Activated T-helper 1 cell treated with anti-CD3 and anti-CD28 coated beads, Interleukin-2, amount 50 U/mL, for 16 hours (primary cell): ENCODE measurements at regions not wholly inside any gene's neighbourhood (a gene's known extent, or its start where the extent isn't known, plus 50 kb on each side); places are given as distances from the start of the nearest gene placed in this dataset.
"Not testable (repeated sequence)": the region's sequence is repeated elsewhere in the genome, so short reads cannot be mapped to it uniquely, and the experiment has no call there.

ENCODE experiments used
- DNase-seq, 2 donors: peaks; one replicate each; pipeline ENCODE4 v3.0.0-alpha.2; 2020; ENCODE audit warnings: low read depth in 1 of 2, low spot score in 1 of 2

DNA sequence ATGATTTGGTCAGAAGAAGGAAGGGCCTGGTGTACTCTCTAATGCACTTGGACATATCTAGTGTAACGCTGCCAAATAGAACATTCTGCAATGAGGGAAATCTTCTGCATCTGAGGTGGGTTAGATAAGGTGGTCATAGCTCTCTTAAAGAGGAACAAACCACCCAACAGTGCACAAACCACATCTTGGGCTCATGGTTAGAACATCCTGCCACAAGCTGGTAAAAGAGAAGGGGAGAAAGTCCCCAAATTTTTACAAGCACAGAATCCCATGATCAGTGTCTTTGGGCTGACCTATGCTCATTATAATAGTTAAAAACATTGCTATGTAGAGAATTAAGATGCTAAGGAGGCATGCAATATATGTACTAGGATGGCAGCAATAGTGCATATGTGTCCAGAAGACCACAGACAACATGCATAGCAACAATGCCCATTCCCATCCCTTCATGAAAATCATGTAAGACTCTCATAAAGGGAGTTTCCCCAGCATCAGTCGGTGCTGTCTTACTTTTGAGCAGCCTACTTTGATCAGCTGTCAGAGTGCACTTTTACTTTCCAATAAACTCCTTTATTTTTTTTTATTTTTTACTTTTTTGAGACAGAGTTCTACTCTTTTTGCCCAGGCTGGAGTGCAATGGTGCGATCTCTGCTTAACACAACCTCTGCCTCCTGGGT is 99.7 kb upstream of the SLC7A11 start:
- no peak for DNase-seq

- DNase-seq = no peak
Measured at GRCh38 chr4:138338840-138339239, 96.7 kb upstream of the SLC7A11 start.

GRCh38 chr4:138338222-138338621 is 96.1 kb upstream of the SLC7A11 start:
- not testable (repeated sequence) for DNase-seq

DNA sequence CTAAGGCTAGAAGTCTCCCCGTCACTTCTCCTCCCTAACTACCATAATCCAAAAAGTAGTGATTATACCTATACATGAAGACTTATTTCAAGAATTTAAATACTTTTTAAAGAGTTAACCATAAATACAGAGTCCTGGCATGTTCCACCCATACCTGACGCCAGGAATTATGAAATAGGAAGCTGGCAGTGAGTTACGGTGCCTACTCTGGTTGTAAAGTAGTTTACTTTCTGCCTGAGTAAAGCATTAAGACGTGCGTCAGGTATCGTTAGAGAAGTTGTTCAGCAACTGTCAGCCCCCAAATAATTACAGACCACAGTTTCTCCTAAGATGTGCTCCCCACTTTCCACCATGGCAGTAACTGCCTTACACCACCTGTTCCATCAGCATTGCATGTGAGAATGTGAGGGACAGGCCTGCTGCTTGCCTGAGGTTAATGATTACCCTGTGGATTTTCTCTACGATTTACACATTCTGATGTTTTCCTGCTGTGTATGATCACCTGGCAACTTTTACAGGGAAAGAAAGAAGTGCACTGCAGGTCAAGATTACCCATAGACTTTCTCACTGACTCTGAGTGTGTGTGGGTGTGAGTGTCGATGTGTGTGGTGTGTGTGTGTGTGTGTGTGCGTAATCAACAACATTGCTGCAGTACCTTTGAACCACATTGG is 92.3 kb upstream of the SLC7A11 start:
- DNase-seq = no peak

DNA sequence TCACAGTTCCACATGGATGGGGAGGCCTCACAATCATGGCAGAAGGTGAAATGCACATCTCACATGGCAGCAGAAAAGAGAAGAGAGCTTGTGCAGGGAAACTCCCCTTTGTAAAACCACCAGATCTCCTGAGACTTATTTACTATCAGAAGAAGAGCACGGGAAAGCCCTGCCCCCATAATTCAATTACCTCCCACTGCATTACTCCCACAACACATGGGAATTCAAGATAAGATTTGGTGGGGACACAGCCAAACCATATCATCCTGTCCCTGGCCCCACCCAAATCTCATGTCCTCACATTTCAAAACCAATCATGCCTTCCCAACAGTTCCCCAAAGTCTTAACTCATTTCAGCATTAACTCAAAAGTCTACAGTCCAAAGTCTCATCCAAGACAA is 90.3 kb upstream of the SLC7A11 start:
- DNase-seq = not testable (repeated sequence)

- DNase-seq = no peak
Measured at GRCh38 chr4:138330531-138330930, 88.4 kb upstream of the SLC7A11 start.

DNA sequence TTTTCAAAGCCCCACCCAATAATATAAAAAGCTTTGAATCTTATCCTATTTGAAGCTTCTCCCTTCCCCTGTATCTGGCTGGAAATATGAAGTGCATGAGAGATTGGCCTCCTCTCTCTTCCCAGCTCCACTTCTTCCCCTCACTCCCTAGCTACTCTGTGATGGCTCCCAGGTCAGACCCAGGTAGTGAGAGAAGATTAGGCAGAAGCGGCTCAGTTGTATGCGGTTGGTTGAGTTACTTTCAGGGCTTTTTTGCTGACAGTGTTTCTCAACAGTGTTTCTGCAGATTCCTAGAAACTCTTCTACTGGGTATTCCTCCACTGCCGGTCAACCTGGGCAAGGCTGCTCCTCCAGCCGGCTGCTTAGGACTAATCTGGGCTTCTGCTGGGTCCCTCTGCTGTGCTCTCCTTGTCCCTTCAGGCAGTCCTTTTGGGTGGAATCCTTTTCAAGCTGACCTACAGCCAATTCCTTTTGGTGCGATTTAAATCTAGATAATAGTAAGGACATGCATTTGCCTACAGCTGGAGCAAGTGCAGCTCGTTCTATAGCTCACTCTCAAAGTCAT is 87.4 kb upstream of the SLC7A11 start:
- no peak for DNase-seq

- no peak for DNase-seq
Measured at GRCh38 chr4:138327338-138327737, 85.2 kb upstream of the SLC7A11 start.

DNA sequence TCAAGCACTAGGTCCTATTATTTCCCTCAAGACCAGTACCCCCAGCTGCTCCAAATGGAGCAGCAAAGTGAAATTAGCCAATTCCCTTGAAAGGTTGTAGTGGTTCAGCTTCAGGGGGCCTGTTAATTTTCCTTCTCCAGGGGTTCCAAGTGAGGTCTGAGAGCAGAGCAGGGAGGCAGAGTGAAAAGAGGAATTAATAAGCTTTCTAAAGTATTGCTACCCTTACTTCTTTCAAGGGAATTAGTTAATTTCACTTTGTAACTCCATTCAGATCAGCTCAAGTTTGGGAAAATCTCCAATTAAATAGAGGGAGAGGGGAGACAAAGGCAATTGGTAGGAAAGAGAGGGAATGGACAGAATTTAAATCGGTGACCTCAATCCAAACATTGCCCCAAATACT is 78.7 kb upstream of the SLC7A11 start:
- no peak for DNase-seq

DNA sequence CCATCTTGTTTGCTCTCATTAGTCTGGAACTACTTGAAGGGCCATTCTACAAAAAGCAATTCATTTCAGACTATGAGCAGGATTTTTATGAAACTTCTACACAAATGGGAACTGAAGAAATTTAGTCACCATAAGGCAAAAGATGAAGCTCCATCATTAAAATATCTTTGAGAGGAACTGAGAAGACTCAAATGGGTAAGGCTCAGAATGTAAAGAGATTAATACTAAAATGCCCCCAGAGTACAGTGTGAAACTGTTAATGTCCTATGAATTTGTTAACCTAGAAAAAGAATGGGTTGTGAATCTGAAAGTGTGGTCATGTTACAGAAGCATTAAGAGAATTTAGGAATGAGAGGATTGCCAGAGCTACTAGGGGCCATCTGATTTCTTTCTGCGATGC is 77.9 kb upstream of the SLC7A11 start:
- no peak for DNase-seq

- DNase-seq = no peak
Measured at GRCh38 chr4:138317175-138317748, 75.1 kb upstream of the SLC7A11 start.

- no peak for DNase-seq
Measured at GRCh38 chr4:138312536-138312911, 70.4 kb upstream of the SLC7A11 start.

DNA sequence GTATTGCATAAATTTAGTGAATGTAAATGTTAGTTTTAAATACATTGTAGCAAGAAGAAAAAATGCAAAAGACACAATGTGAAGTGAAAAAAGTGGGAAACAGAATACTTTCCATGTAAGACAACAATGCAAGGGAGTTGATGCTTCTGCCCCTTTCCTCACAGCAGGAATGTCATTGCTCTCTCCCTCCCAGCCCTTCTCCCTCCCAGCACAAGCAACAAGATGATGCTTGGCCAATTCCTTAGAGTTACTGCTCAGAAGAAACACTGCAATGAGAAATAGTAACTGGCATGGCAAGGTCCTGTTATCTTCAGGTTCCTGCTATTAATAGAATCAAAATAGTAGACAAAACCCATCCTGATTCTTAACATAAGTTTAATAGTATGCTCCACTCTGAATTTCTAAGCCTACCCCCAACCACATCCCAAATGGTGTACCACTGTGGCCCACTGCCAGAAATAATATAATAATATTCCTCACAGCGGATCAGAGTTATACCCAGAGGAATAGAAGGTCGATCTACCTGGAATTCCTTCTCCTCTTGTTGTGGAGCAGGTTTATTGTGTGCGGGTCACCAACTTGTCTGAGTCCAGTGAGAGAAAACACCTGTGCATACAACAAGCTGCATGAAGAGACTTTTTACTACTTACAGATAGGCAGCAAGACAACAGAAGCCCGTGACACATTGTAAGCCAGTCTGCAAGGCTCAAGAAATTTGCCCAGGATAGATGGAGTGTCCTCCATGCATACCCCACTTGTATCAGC is 69.8 kb upstream of the SLC7A11 start:
- DNase-seq = no peak

- no peak for DNase-seq
Measured at GRCh38 chr4:138310991-138311390, 68.8 kb upstream of the SLC7A11 start.

- DNase-seq = no peak
Measured at GRCh38 chr4:138310498-138310897, 68.3 kb upstream of the SLC7A11 start.

DNA sequence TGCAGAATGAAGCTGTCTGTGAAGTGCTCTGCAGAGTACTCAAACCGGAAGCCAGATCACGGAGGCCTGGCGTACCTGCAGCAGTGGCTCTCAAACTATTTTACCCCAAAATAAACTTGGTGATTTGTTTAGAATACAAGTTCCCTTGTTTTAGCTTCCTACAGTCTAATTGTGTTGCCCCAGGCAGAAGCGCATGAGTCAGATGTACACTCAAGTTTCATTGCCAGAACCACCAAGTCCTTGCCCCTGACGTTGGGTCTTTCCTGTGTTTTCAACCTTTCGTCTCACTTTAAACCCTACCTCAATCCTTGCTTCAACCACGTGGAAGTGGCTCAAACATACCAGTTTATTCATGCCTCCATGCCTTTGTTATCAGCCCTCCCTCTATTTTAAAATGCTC is 66.2 kb upstream of the SLC7A11 start:
- no peak for DNase-seq

- DNase-seq = no peak
Measured at GRCh38 chr4:138307319-138307718, 65.2 kb upstream of the SLC7A11 start.

DNA sequence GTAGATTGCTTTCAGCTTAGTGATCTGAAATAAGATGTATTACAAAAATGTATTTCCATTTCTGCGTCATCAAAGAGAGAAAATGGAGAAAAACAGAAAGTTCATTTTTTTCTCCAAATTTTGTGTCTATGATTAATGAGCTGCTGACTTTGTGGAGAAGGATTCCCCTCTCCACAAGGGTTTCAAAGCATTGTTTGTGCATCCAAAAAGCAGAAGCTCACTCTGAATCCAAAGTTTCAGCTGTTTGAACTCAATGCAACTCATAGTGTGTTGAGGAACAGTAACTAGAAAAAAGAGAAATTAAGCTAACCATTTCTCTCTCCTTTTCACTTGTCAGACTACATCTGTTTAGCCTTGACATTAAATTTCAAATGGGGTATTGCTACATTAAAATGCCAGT is 62.9 kb upstream of the SLC7A11 start:
- DNase-seq = no peak

DNA sequence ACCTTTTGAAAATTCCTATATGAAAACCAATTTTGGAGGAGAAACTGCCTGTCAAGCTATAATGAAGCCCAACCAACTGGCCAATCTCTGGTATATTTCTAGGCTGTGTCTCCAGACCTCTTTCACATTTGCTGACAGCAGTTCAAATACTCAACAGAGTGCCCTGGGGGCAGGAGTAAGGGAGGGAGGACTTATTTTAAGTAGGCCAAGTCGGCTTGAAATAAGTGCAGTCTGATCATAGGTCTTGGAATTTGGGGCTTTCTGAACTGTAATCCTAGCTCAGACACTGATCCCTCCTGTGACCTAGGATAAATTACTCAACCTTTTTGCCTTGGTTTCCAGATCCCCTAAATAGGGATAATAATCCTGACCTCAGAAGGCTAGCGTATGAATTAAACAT is 59.4 kb upstream of the SLC7A11 start:
- no peak for DNase-seq

GRCh38 chr4:138300616-138301015 is 58.5 kb upstream of the SLC7A11 start:
- no peak for DNase-seq

- DNase-seq = no peak
Measured at GRCh38 chr4:138299881-138300280, 57.7 kb upstream of the SLC7A11 start.

- DNase-seq = no peak
Measured at GRCh38 chr4:138298866-138299265, 56.7 kb upstream of the SLC7A11 start.
